Stimulated activated CD8-positive, alpha-beta memory T cell treated with anti-CD3 and anti-CD28 coated beads, Interleukin-7, amount 100 ng/mL, for 48 hours (primary cell): ENCODE measurements at regions not wholly inside any gene's neighbourhood (a gene's known extent, or its start where the extent isn't known, plus 50 kb on each side); places are given as distances from the start of the nearest gene placed in this dataset.
"Not testable (repeated sequence)": the region's sequence is repeated elsewhere in the genome, so short reads cannot be mapped to it uniquely, and the experiment has no call there.

ENCODE experiments used
- DNase-seq, 2 donors: peaks; one replicate each; pipeline ENCODE4 v3.0.0-alpha.2; 2020; ENCODE audit warnings: low read depth in 1 of 2; ENCODE audit errors: extremely low read depth in 1 of 2

- no peak for DNase-seq
These were observed 582.0 kb upstream of the TUSC1 start for GRCh38 chr9:26260238-26260637.

- DNase-seq = no peak
These were observed 569.6 kb upstream of the TUSC1 start for GRCh38 chr9:26247861-26248260.

- no peak for DNase-seq
These were observed 566.6 kb upstream of the TUSC1 start for GRCh38 chr9:26244661-26245451.

GRCh38 chr9:26243726-26244125 is 565.5 kb upstream of the TUSC1 start:
- DNase-seq = no peak

- no peak for DNase-seq
These were observed 564.9 kb upstream of the TUSC1 start for GRCh38 chr9:26243029-26243697.

GRCh38 chr9:26240020-26240419 is 561.8 kb upstream of the TUSC1 start:
- DNase-seq = no peak

- DNase-seq = no peak
These were observed 559.0 kb upstream of the TUSC1 start for GRCh38 chr9:26237256-26237655.

- no peak for DNase-seq
These were observed 556.6 kb upstream of the TUSC1 start for GRCh38 chr9:26234865-26235264.

GRCh38 chr9:26231391-26231790 is 553.1 kb upstream of the TUSC1 start:
- DNase-seq = no peak

GRCh38 chr9:26229324-26230054 is 551.2 kb upstream of the TUSC1 start:
- no peak for DNase-seq

GRCh38 chr9:26228273-26228672 is 550.0 kb upstream of the TUSC1 start:
- no peak for DNase-seq

GRCh38 chr9:26221290-26221689 is 543.0 kb upstream of the TUSC1 start:
- DNase-seq = no peak

- DNase-seq = no peak
These were observed 542.1 kb upstream of the TUSC1 start for GRCh38 chr9:26220367-26220766.

- no peak for DNase-seq
These were observed 541.7 kb upstream of the TUSC1 start for GRCh38 chr9:26219961-26220360.

- no peak for DNase-seq
These were observed 538.5 kb upstream of the TUSC1 start for GRCh38 chr9:26216702-26217101.

GRCh38 chr9:26214713-26215444 is 536.6 kb upstream of the TUSC1 start:
- not testable (repeated sequence) for DNase-seq

GRCh38 chr9:26210338-26210851 is 532.2 kb upstream of the TUSC1 start:
- DNase-seq = no peak

- DNase-seq = no peak
These were observed 527.0 kb upstream of the TUSC1 start for GRCh38 chr9:26205261-26205660.

- DNase-seq = no peak
These were observed 515.0 kb upstream of the TUSC1 start for GRCh38 chr9:26193237-26193636.

GRCh38 chr9:26191711-26192110 is 513.5 kb upstream of the TUSC1 start:
- DNase-seq = no peak

GRCh38 chr9:26181836-26182235 is 503.6 kb upstream of the TUSC1 start:
- no peak for DNase-seq
